ENCODE measurements at regions not wholly inside any gene's neighbourhood (a gene's known extent, or its start where the extent isn't known, plus 50 kb on each side); places are given as distances from the start of the nearest gene placed in this dataset.

- no peak for DNase-seq (ENCODE audit: low read depth)
Observed at GRCh38 chr6:156648616-156649015, 128.6 kb upstream of the ARID1B start.

- DNase-seq (ENCODE audit: low read depth): no peak
Observed at GRCh38 chr6:156647991-156648390, 129.2 kb upstream of the ARID1B start.

GRCh38 chr6:156647140-156647784, 129.9 kb upstream of the ARID1B start:
- DNase-seq (ENCODE audit: low read depth): no peak

- DNase-seq (ENCODE audit: low read depth): no peak
Observed at GRCh38 chr6:156646496-156646895, 130.7 kb upstream of the ARID1B start.

GRCh38 chr6:156645097-156645496, 132.1 kb upstream of the ARID1B start:
- DNase-seq (ENCODE audit: low read depth): peak; percentile 29

GRCh38 chr6:156639009-156639721, 138.0 kb upstream of the ARID1B start:
- no peak for DNase-seq (ENCODE audit: low read depth)

GRCh38 chr6:156638581-156638980, 138.6 kb upstream of the ARID1B start:
- no peak for DNase-seq (ENCODE audit: low read depth)

GRCh38 chr6:156634951-156635371, 142.2 kb upstream of the ARID1B start:
- no peak for DNase-seq (ENCODE audit: low read depth)

- DNase-seq (ENCODE audit: low read depth): no peak
Observed at GRCh38 chr6:156634048-156634447, 143.1 kb upstream of the ARID1B start.

- no peak for DNase-seq (ENCODE audit: low read depth)
Observed at GRCh38 chr6:156633291-156633690, 143.9 kb upstream of the ARID1B start.

GRCh38 chr6:156630613-156631302, 146.4 kb upstream of the ARID1B start:
- DNase-seq (ENCODE audit: low read depth): no peak

- DNase-seq (ENCODE audit: low read depth): no peak
Observed at GRCh38 chr6:156628805-156629204, 148.4 kb upstream of the ARID1B start.

- DNase-seq (ENCODE audit: low read depth): no peak
Observed at GRCh38 chr6:156627524-156627923, 149.7 kb upstream of the ARID1B start.

- DNase-seq (ENCODE audit: low read depth): no peak
Observed at GRCh38 chr6:156622185-156622584, 155.0 kb upstream of the ARID1B start.

- DNase-seq (ENCODE audit: low read depth): no peak
Observed at GRCh38 chr6:156620331-156620730, 156.8 kb upstream of the ARID1B start.

- DNase-seq (ENCODE audit: low read depth): no peak
Observed at GRCh38 chr6:156618600-156619205, 158.5 kb upstream of the ARID1B start.

- no peak for DNase-seq (ENCODE audit: low read depth)
Observed at GRCh38 chr6:156617941-156618340, 159.2 kb upstream of the ARID1B start.

GRCh38 chr6:156617376-156617775, 159.8 kb upstream of the ARID1B start:
- no peak for DNase-seq (ENCODE audit: low read depth)

GRCh38 chr6:156616495-156616894, 160.7 kb upstream of the ARID1B start:
- DNase-seq (ENCODE audit: low read depth): no peak

GRCh38 chr6:156613996-156614395, 163.2 kb upstream of the ARID1B start:
- no peak for DNase-seq (ENCODE audit: low read depth)

- no peak for DNase-seq (ENCODE audit: low read depth)
Observed at GRCh38 chr6:156612361-156612760, 164.8 kb upstream of the ARID1B start.

- no peak for DNase-seq (ENCODE audit: low read depth)
Observed at GRCh38 chr6:156602066-156602385, 175.2 kb upstream of the ARID1B start.
